A673 (cell line): ENCODE measurements at regions not wholly inside any gene's neighbourhood (a gene's known extent, or its start where the extent isn't known, plus 50 kb on each side); places are given as distances from the start of the nearest gene placed in this dataset.

ENCODE experiments used
- BruUV-seq: library from RNA; stranded (reverse); fragments of 400-500 nt; replicated peaks from 2 replicates; lab custom pipeline; 2021; lab: Mats Ljungman, UMichigan
- CTCF ChIA-PET: fragments of 300-600 bp; sonication (Branson Sonifier 250); formaldehyde crosslinking; loops from one replicate; lab custom pipeline; 2022; ENCODE audit warnings: antibody characterized with exemption; lab: Charles Lee
- POLR2A ChIA-PET: fragments of 300-600 bp; sonication (Branson Sonifier 250); formaldehyde crosslinking; loops from one replicate; lab custom pipeline; 2022; ENCODE audit warnings: antibody characterized with exemption; ENCODE audit not compliant: low non-redundant PET; lab: Charles Lee
- DNase-seq: peaks from one replicate; pipeline ENCODE4 v3.0.0-alpha.2; 2015; ENCODE audit warnings: low spot score
- H3K27ac ChIP-seq: fragments of 200-600 bp; sonication (generic); 2 replicates; pipeline ENCODE4 v1.5.1; 2016; ENCODE audit warnings: mixed run types, low read depth, mild to moderate bottlenecking, mixed read lengths, antibody characterized with exemption, low read length; ENCODE audit not compliant: poor library complexity, severe bottlenecking
- H3K27me3 ChIP-seq: fragments of 200-600 bp; sonication (generic); replicated peaks from 2 replicates; pipeline ENCODE4 v1.6.1; 2017; ENCODE audit warnings: mixed run types, low read depth, mild to moderate bottlenecking, mixed read lengths, antibody characterized with exemption, low read length; ENCODE audit not compliant: insufficient read depth, poor library complexity
- H3K36me3 ChIP-seq: fragments of 200-600 bp; sonication (generic); 2 replicates; pipeline ENCODE4 v1.6.1; 2016; ENCODE audit warnings: mixed run types, mild to moderate bottlenecking, mixed read lengths, antibody characterized with exemption, low read length; ENCODE audit not compliant: insufficient read depth, poor library complexity, severe bottlenecking
- H3K4me1 ChIP-seq: fragments of 200-600 bp; sonication (generic); 2 replicates; pipeline ENCODE4 v1.6.1; 2017; ENCODE audit warnings: mixed run types, mild to moderate bottlenecking, mixed read lengths, antibody characterized with exemption, low read length; ENCODE audit not compliant: insufficient read depth, poor library complexity, severe bottlenecking
- H3K4me3 ChIP-seq: fragments of 200-600 bp; sonication (generic); 2 replicates; pipeline ENCODE4 v1.5.1; 2016; ENCODE audit warnings: low read depth, mixed run types, mild to moderate bottlenecking, mixed read lengths, low read length; ENCODE audit not compliant: poor library complexity, severe bottlenecking
- H3K9me3 ChIP-seq: fragments of 200-600 bp; sonication (generic); 2 replicates; pipeline ENCODE4 v1.6.1; 2016; ENCODE audit warnings: mixed run types, low read depth, mild to moderate bottlenecking, mixed read lengths, antibody characterized with exemption, low read length; ENCODE audit not compliant: poor library complexity, severe bottlenecking
- EZH2 ChIP-seq: fragments of 200-600 bp; sonication (generic); IDR thresholded peaks from 2 replicates; pipeline ENCODE4 v1.6.1; 2017; ENCODE audit warnings: borderline replicate concordance, low read depth, mild to moderate bottlenecking, mixed read lengths, antibody characterized with exemption, low read length; ENCODE audit not compliant: poor library complexity, severe bottlenecking
- intact Hi-C: fragments of 100-400 bp; cut with micrococcal nuclease; formaldehyde crosslinking; loops from one replicate; pipeline ENCODE4 v1.10.0; 2022; ENCODE audit not compliant: unreplicated experiment
- TF ChIP-seq, protein P1 (sequence below): fragments of 300-800, 200-600 bp; sonication (generic); conservative IDR thresholded peaks from 2 replicates; pipeline ENCODE4 v1.5.1; 2017; ENCODE audit warnings: low read depth, mild to moderate bottlenecking, antibody characterized with exemption, low read length, moderate library complexity, mixed read lengths

DNA sequence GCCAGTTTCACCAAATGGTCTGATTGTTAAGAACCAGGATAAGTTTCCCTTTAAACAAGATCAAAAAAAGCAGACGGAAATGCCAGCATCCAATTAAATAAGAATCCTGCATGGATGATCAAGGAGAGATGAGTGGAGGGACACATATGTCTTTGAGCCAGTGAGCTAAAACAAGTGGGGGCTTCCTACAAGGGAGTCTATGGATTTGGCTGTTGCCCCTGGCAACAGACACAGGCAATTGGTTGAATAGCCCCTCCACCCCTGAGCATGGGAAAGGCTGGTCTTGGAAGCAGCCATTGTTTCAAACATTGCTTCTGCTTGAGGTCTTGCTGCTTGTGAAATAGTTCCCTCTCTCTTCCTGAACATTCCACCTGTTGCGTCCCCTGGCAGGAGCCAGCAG is 374.7 kb upstream of the ERCC4 start:
- Histone ChIP-seq H3K27ac (no peak overlapping the region), H3K4me3 (no peak overlapping the region), H3K9me3 (peaks cover 3% of the 10 kb centered on the region), H3K36me3 (no peaks in the 10 kb centered on the region), H3K27me3 (no peaks in the 10 kb centered on the region), H3K4me1 (no peaks in the 10 kb centered on the region)
- BruUV-seq: no TSS peak
- ChIA-PET CTCF (no interaction called here), POLR2A (no interaction called here)
- TF ChIP-seq, protein P1, sequence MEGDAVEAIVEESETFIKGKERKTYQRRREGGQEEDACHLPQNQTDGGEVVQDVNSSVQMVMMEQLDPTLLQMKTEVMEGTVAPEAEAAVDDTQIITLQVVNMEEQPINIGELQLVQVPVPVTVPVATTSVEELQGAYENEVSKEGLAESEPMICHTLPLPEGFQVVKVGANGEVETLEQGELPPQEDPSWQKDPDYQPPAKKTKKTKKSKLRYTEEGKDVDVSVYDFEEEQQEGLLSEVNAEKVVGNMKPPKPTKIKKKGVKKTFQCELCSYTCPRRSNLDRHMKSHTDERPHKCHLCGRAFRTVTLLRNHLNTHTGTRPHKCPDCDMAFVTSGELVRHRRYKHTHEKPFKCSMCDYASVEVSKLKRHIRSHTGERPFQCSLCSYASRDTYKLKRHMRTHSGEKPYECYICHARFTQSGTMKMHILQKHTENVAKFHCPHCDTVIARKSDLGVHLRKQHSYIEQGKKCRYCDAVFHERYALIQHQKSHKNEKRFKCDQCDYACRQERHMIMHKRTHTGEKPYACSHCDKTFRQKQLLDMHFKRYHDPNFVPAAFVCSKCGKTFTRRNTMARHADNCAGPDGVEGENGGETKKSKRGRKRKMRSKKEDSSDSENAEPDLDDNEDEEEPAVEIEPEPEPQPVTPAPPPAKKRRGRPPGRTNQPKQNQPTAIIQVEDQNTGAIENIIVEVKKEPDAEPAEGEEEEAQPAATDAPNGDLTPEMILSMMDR: no peak
- TF ChIP-seq EZH2: no peak
- no peak for DNase-seq
- intact Hi-C loops: no loop called here

- Histone ChIP-seq H3K27ac (no peak overlapping the region), H3K27me3 (no peaks in the 10 kb centered on the region), H3K4me3 (no peak overlapping the region), H3K36me3 (no peaks in the 10 kb centered on the region), H3K9me3 (no peaks in the 10 kb centered on the region), H3K4me1 (no peaks in the 10 kb centered on the region)
- ChIA-PET POLR2A (no interaction called here), CTCF (no interaction called here)
- intact Hi-C loops: no loop called here
- TF ChIP-seq, protein P1: no peak
- TF ChIP-seq EZH2: no peak
- no peak for DNase-seq
- BruUV-seq: no TSS peak
Measured at GRCh38 chr16:13550254-13550653, 369.7 kb upstream of the ERCC4 start.

GRCh38 chr16:13552062-13552959 is 367.6 kb upstream of the ERCC4 start:
- Histone ChIP-seq H3K4me3 (no peak overlapping the region), H3K9me3 (no peaks in the 10 kb centered on the region), H3K36me3 (no peaks in the 10 kb centered on the region), H3K4me1 (no peaks in the 10 kb centered on the region), H3K27me3 (no peaks in the 10 kb centered on the region), H3K27ac (no peak overlapping the region)
- intact Hi-C loops: no loop called here
- TF ChIP-seq, protein P1: no peak
- TF ChIP-seq EZH2: no peak
- DNase-seq: no peak
- POLR2A ChIA-PET: no interaction called here
- CTCF ChIA-PET: no interaction called here
- BruUV-seq: no TSS peak
